ENCODE measurements at regions not wholly inside any gene's neighbourhood (a gene's known extent, or its start where the extent isn't known, plus 50 kb on each side); places are given as distances from the start of the nearest gene placed in this dataset.

GRCh38 chr5:33167541-33167940 lies 273.2 kb upstream of the TARS1 start:
- peaks cover 11% of the 10 kb centered on the region for H3K9me3 ChIP-seq
- H3K4me3 ChIP-seq: no peak overlapping the region
- TF ChIP-seq CTCF (IDR thresholded peaks at IDR 0.05): no peak
- DNase-seq (no peak), ATAC-seq (no peak)
- H3K27ac ChIP-seq: no peak overlapping the region
- no peaks in the 10 kb centered on the region for H3K27me3 ChIP-seq (ENCODE audit: insufficient read depth in 3 of 3, low read length in 2 of 3)
- H3K4me1 ChIP-seq: no peaks in the 10 kb centered on the region
- intact Hi-C loops (cut with DNase I): no loop called here
- WGBS, 3 donors: 81 to 83% (median 82%) methylated on average over 1 of the region's 1 CpG
- H3K36me3 ChIP-seq (ENCODE audit: insufficient read depth in 1 of 2, low read depth in 1 of 2): no peaks in the 10 kb centered on the region

DNA sequence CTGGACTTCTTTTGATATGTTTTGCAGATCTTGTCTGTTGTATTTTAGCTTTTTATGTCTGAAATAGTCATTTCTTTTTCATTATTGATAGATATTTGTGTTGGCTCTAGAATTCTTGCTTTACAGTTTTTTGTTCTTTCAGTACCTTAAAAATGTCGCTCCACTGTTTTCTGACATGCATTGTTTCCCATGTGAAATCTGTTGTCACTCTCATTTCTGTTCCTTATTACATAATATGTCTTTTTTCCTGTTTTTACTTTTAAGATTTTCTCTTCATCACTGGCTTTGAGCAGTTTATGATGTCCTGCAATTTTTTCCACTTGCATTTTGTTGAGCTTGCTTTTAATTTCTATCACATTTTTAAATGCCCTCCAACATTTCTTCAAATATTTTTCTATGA lies 270.4 kb upstream of the TARS1 start:
- ATAC-seq (no peak), DNase-seq (no peak)
- Histone ChIP-seq H3K9me3 (no peaks in the 10 kb centered on the region), H3K27me3 (ENCODE audit: insufficient read depth in 3 of 3, low read length in 2 of 3) (no peaks in the 10 kb centered on the region), H3K36me3 (ENCODE audit: insufficient read depth in 1 of 2, low read depth in 1 of 2) (no peaks in the 10 kb centered on the region), H3K27ac (no peak overlapping the region), H3K4me3 (no peak overlapping the region), H3K4me1 (no peaks in the 10 kb centered on the region)
- no peak for TF ChIP-seq CTCF (IDR thresholded peaks at IDR 0.05)
- WGBS, 3 donors: 28 to 82% (median 78%) methylated on average over 1 of the region's 1 CpG
- intact Hi-C loops (cut with DNase I): no loop called here

DNA sequence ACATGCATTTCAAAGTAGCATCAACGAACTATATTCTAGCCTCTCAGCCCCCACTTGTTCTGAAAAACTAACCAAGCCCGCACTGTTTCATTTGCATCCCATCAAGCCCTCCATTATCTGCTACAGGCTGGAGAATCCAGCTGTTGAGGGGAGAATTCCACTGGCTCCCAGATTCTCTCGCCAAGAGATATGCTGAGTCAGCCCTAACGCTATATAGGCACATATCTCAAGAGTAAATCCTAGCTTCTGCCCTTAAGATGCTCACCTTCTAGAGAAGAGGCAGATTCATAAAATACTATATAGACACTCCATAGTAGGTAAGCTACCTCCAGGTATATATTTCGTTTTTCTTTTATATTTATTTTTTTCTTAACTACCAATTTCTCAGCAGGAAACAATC lies 266.4 kb upstream of the TARS1 start:
- no peak overlapping the region for H3K4me3 ChIP-seq
- no peaks in the 10 kb centered on the region for H3K4me1 ChIP-seq
- intact Hi-C loops (cut with DNase I): no loop called here
- no peaks in the 10 kb centered on the region for H3K36me3 ChIP-seq (ENCODE audit: insufficient read depth in 1 of 2, low read depth in 1 of 2)
- DNase-seq: no peak
- no peak for TF ChIP-seq CTCF (IDR thresholded peaks at IDR 0.05)
- H3K27me3 ChIP-seq (ENCODE audit: insufficient read depth in 3 of 3, low read length in 2 of 3): no peaks in the 10 kb centered on the region
- 79 to 88% (median 83%) methylated on average over 5 of the region's 5 CpGs for WGBS, 3 donors
- no peak for ATAC-seq
- H3K27ac ChIP-seq: no peak overlapping the region
- no peaks in the 10 kb centered on the region for H3K9me3 ChIP-seq

- Histone ChIP-seq H3K9me3 (no peaks in the 10 kb centered on the region), H3K4me1 (no peaks in the 10 kb centered on the region), H3K4me3 (no peak overlapping the region), H3K27ac (no peak overlapping the region), H3K36me3 (ENCODE audit: insufficient read depth in 1 of 2, low read depth in 1 of 2) (no peaks in the 10 kb centered on the region), H3K27me3 (ENCODE audit: insufficient read depth in 3 of 3, low read length in 2 of 3) (no peaks in the 10 kb centered on the region)
- intact Hi-C loops (cut with DNase I): no loop called here
- TF ChIP-seq CTCF (IDR thresholded peaks at IDR 0.05): no peak
- WGBS, 3 donors: 78 to 87% (median 80%) methylated on average over 2 of the region's 2 CpGs
- no peak for ATAC-seq
- DNase-seq: no peak
Measured at GRCh38 chr5:33179301-33179700, 261.5 kb upstream of the TARS1 start.

DNA sequence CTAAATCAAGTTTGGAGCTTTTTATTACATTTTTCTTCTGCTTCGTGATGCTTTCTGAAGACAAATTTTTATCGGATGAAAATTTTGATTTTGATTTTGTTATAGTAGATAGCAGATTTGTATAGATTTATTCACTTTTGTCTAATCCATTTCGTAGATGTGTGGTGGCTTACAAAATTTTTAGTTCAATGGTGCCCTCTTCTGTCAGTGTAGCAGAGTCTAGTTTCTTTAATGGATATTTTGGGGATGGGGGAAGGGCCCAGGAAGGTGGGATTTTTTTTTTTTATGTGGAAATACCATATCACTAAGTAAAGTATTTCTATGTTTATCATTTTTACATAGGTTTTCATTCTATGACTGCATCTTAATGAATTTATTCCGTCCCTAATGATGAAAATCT lies 259.9 kb upstream of the TARS1 start:
- WGBS, 3 donors: 75 to 80% (median 77%) methylated on average over 4 of the region's 4 CpGs
- ATAC-seq: no peak

More for the DNA sequence above, 259.9 kb upstream of the TARS1 start:
- Histone ChIP-seq H3K36me3 (ENCODE audit: insufficient read depth in 1 of 2, low read depth in 1 of 2) (no peaks in the 10 kb centered on the region), H3K9me3 (no peaks in the 10 kb centered on the region), H3K4me1 (no peaks in the 10 kb centered on the region), H3K27me3 (ENCODE audit: insufficient read depth in 3 of 3, low read length in 2 of 3) (no peaks in the 10 kb centered on the region), H3K27ac (no peak overlapping the region), H3K4me3 (no peak overlapping the region)
- intact Hi-C loops (cut with DNase I): no loop called here
- no peak for DNase-seq
- TF ChIP-seq CTCF (IDR thresholded peaks at IDR 0.05): no peak
